ENCODE measurements at regions not wholly inside any gene's neighbourhood (a gene's known extent, or its start where the extent isn't known, plus 50 kb on each side); places are given as distances from the start of the nearest gene placed in this dataset.

DNA sequence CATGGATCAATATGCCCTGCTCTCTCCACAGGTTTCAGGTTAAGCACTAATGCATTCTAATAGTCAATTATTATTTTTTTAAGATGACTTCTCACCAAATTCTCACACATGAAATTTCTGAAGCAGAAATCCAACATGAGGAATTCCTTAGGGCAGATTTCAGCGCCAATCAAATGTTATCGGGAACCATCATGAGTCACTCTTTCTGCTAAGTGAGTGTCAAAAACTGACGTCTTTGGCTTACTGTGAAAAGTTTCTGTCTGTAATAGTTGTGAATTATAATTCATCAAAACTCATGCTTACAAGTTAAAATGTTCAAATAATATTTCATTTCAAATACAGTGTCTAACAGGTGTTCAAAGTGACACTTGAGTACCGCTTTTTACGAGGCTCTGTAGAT, 1038.6 kb downstream of the SOCS6 start:
- in situ Hi-C loops (cut with HindIII; ENCODE audit: extremely low pct_ligation_motif_present, low pct_unique_long_range_greater_than_20kb) (no loop called here), intact Hi-C loops (cut with micrococcal nuclease; ENCODE audit: unreplicated experiment) (no loop called here)
- H3K79me2 ChIP-seq (ENCODE audit: insufficient read depth, low read length) = no peaks in the 10 kb centered on the region
- no peak for ATAC-seq
- ChIA-PET POLR2A (no interaction called here), CTCF (ENCODE audit: low intra/inter-chr PET ratio, low total read pairs) (no interaction called here)
- 0% methylated on average over 5 of the region's 5 CpGs for WGBS (ENCODE audit: low lambda C conversion rate)
- no peaks in the 10 kb centered on the region for H3K36me3 ChIP-seq (replicated peaks in 1 of 2; ENCODE audit: control insufficient read depth in 1 of 2, insufficient read depth in 2 of 2, low read length in 2 of 2)
- no peaks in the 10 kb centered on the region for H3K9me3 ChIP-seq (ENCODE audit: low read length)
- H3K4me2 ChIP-seq (ENCODE audit: low read depth, low read length) = no peak overlapping the region
- no peaks in the 10 kb centered on the region for H3K27me3 ChIP-seq (ENCODE audit: control insufficient read depth in 1 of 2, insufficient read depth in 2 of 2, low read length in 2 of 2)
- H3K9ac ChIP-seq (ENCODE audit: insufficient read depth, low read depth, low read length) = no peak overlapping the region
- BruUV-seq (replicated peaks) = no TSS peak
- no peak overlapping the region for H3K27ac ChIP-seq (ENCODE audit: extremely low read length, insufficient read depth, low read length)
- TF ChIP-seq, protein P1, sequence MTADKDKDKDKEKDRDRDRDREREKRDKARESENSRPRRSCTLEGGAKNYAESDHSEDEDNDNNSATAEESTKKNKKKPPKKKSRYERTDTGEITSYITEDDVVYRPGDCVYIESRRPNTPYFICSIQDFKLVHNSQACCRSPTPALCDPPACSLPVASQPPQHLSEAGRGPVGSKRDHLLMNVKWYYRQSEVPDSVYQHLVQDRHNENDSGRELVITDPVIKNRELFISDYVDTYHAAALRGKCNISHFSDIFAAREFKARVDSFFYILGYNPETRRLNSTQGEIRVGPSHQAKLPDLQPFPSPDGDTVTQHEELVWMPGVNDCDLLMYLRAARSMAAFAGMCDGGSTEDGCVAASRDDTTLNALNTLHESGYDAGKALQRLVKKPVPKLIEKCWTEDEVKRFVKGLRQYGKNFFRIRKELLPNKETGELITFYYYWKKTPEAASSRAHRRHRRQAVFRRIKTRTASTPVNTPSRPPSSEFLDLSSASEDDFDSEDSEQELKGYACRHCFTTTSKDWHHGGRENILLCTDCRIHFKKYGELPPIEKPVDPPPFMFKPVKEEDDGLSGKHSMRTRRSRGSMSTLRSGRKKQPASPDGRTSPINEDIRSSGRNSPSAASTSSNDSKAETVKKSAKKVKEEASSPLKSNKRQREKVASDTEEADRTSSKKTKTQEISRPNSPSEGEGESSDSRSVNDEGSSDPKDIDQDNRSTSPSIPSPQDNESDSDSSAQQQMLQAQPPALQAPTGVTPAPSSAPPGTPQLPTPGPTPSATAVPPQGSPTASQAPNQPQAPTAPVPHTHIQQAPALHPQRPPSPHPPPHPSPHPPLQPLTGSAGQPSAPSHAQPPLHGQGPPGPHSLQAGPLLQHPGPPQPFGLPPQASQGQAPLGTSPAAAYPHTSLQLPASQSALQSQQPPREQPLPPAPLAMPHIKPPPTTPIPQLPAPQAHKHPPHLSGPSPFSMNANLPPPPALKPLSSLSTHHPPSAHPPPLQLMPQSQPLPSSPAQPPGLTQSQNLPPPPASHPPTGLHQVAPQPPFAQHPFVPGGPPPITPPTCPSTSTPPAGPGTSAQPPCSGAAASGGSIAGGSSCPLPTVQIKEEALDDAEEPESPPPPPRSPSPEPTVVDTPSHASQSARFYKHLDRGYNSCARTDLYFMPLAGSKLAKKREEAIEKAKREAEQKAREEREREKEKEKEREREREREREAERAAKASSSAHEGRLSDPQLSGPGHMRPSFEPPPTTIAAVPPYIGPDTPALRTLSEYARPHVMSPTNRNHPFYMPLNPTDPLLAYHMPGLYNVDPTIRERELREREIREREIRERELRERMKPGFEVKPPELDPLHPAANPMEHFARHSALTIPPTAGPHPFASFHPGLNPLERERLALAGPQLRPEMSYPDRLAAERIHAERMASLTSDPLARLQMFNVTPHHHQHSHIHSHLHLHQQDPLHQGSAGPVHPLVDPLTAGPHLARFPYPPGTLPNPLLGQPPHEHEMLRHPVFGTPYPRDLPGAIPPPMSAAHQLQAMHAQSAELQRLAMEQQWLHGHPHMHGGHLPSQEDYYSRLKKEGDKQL (CRISPR knock-in tag; IDR thresholded peaks at IDR 0.05; ENCODE audit: low read depth) = no peak
- TF ChIP-seq RCOR2 (CRISPR knock-in tag; IDR thresholded peaks at IDR 0.05) (no peak), TBX2 (CRISPR knock-in tag; IDR thresholded peaks at IDR 0.05; ENCODE audit: borderline replicate concordance) (no peak), MYC (CRISPR knock-in tag; IDR thresholded peaks at IDR 0.05; ENCODE audit: borderline replicate concordance) (no peak), ARNT2 (CRISPR knock-in tag; IDR thresholded peaks at IDR 0.05; ENCODE audit: low read depth) (no peak), ESRRA (CRISPR knock-in tag; IDR thresholded peaks at IDR 0.05; ENCODE audit: low read depth) (no peak), NFKBIZ (CRISPR knock-in tag; IDR thresholded peaks at IDR 0.05) (no peak), TCF12 (IDR thresholded peaks at IDR 0.05) (no peak), TCF12 (CRISPR knock-in tag; IDR thresholded peaks at IDR 0.05) (no peak), MED1 (CRISPR knock-in tag; IDR thresholded peaks at IDR 0.05) (no peak)
- TF ChIP-seq, protein P2, sequence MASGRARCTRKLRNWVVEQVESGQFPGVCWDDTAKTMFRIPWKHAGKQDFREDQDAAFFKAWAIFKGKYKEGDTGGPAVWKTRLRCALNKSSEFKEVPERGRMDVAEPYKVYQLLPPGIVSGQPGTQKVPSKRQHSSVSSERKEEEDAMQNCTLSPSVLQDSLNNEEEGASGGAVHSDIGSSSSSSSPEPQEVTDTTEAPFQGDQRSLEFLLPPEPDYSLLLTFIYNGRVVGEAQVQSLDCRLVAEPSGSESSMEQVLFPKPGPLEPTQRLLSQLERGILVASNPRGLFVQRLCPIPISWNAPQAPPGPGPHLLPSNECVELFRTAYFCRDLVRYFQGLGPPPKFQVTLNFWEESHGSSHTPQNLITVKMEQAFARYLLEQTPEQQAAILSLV (CRISPR knock-in tag; IDR thresholded peaks at IDR 0.05; ENCODE audit: borderline replicate concordance) = no peak
- TF ChIP-seq, protein P3, sequence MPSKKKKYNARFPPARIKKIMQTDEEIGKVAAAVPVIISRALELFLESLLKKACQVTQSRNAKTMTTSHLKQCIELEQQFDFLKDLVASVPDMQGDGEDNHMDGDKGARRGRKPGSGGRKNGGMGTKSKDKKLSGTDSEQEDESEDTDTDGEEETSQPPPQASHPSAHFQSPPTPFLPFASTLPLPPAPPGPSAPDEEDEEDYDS (CRISPR knock-in tag; IDR thresholded peaks at IDR 0.05) = no peak
- FAIRE-seq = no peak
- H3K4me3 ChIP-seq (replicated peaks in 1 of 3; ENCODE audit: insufficient read depth in 1 of 3, low read depth in 2 of 3, low read length in 3 of 3) = no peak overlapping the region
- no peaks in the 10 kb centered on the region for H4K20me1 ChIP-seq (ENCODE audit: insufficient read depth, low read length)
- DNase-seq (ENCODE audit: low spot score) = no peak
- H2AFZ ChIP-seq (ENCODE audit: low read length) = no peak overlapping the region
- no peaks in the 10 kb centered on the region for H3K4me1 ChIP-seq (ENCODE audit: insufficient read depth, low read length)

Measured in HepG2 (cell line).